Endothelial cell of umbilical vein (primary cell): ENCODE measurements at regions not wholly inside any gene's neighbourhood (a gene's known extent, or its start where the extent isn't known, plus 50 kb on each side); places are given as distances from the start of the nearest gene placed in this dataset.

Experiments used
- BruUV-seq: library from RNA; stranded (reverse); fragments of 400-500 nt; replicated peaks from 2 replicates; lab custom pipeline; 2021; lab: Mats Ljungman, UMichigan
- CTCF ChIA-PET: fragments of 300-600, 350-600 bp; sonication (Branson Sonifier 250); formaldehyde crosslinking; loops from one replicate; lab custom pipeline; 2021; ENCODE audit warnings: antibody characterized with exemption, inconsistent platforms; lab: Charles Lee
- POLR2A ChIA-PET: fragments of 300-600, 350-600 bp; sonication (Branson Sonifier 250); formaldehyde crosslinking; loops from one replicate; lab custom pipeline; 2021; ENCODE audit warnings: antibody characterized with exemption, inconsistent platforms; lab: Charles Lee
- DNase-seq: peaks from one replicate; pipeline ENCODE4 v3.0.0-alpha.2; 2011; ENCODE audit warnings: low read depth, low spot score
- FAIRE-seq: peaks from 2 replicates; lab custom pipeline; 2011; peaks lifted over from hg19 to GRCh38; lab: Jason Lieb, UNC
- H2AFZ ChIP-seq: 2 replicates; pipeline ENCODE4 v1.6.0; 2012; ENCODE audit warnings: low read depth, low read length, control low read depth, inconsistent platforms
- H3K27ac ChIP-seq: 2 replicates; pipeline ENCODE4 v1.5.1; 2011; ENCODE audit warnings: low read depth, mild to moderate bottlenecking, control low read depth, low read length, moderate library complexity; ENCODE audit not compliant: insufficient read depth
- H3K27me3 ChIP-seq, 2 experiments: 2 replicates each; pipeline versions ENCODE4 v1.6.0 to v1.6.1; 2011; ENCODE audit warnings: low read length in 2 of 2, mixed read lengths in 1 of 2; ENCODE audit not compliant: control insufficient read depth in 2 of 2, insufficient read depth in 2 of 2
- H3K36me3 ChIP-seq, 2 experiments: 2 replicates in 1 of 2; 3 replicates in 1 of 2; pipeline ENCODE4 v1.5.1; 2011; ENCODE audit warnings: low read length in 2 of 2, mild to moderate bottlenecking in 1 of 2, moderate library complexity in 1 of 2; ENCODE audit not compliant: control insufficient read depth in 2 of 2, insufficient read depth in 2 of 2; ENCODE audit errors: extremely low read depth in 1 of 2
- H3K4me1 ChIP-seq: 3 replicates; pipeline ENCODE4 v1.5.1; 2011; ENCODE audit warnings: mild to moderate bottlenecking, low read length; ENCODE audit not compliant: control insufficient read depth, insufficient read depth; ENCODE audit errors: extremely low read depth
- H3K4me2 ChIP-seq: 2 replicates; pipeline ENCODE4 v1.6.1; 2011; ENCODE audit warnings: low read length, control low read depth, mixed read lengths; ENCODE audit not compliant: insufficient read depth
- H3K4me3 ChIP-seq, 3 experiments: fragments of 200-600 bp in 1 of 3; sonication (generic), shearing (Covaris generic) in 1 of 3; replicated peaks in 1 of 3; 2 replicates each; pipeline ENCODE4 v1.5.1; 2011 to 2016; ENCODE audit warnings: control low read depth in 3 of 3, low read length in 3 of 3, mild to moderate bottlenecking in 2 of 3, inconsistent platforms in 1 of 3, low read depth in 1 of 3, moderate library complexity in 1 of 3; ENCODE audit not compliant: insufficient read depth in 1 of 3
- H3K79me2 ChIP-seq: 2 replicates; pipeline ENCODE4 v1.6.0; 2012; ENCODE audit warnings: low read length, inconsistent platforms; ENCODE audit not compliant: control insufficient read depth, insufficient read depth
- H3K9ac ChIP-seq: replicated peaks from 2 replicates; pipeline ENCODE3; 2011; ENCODE audit warnings: low read length, control low read depth; ENCODE audit not compliant: insufficient read depth; ENCODE audit errors: extremely low read depth
- H3K9me1 ChIP-seq: replicated peaks from 3 replicates; pipeline ENCODE4 v1.6.0; 2011; ENCODE audit warnings: mild to moderate bottlenecking, low read length; ENCODE audit not compliant: control insufficient read depth, insufficient read depth; ENCODE audit errors: extremely low read depth
- H3K9me3 ChIP-seq: replicated peaks from 2 replicates; pipeline ENCODE4 v1.5.1; 2012; ENCODE audit warnings: low read length, inconsistent platforms; ENCODE audit not compliant: control insufficient read depth, insufficient read depth
- H4K20me1 ChIP-seq: replicated peaks from 2 replicates; pipeline ENCODE3; 2011; ENCODE audit warnings: mild to moderate bottlenecking, low read length; ENCODE audit not compliant: control insufficient read depth, insufficient read depth; ENCODE audit errors: extremely low read depth
- CTCF ChIP-seq, 2 donors: IDR thresholded peaks; 1 replicate in 1 of 2; 2 replicates in 1 of 2; pipeline ENCODE4 v1.5.1; 2011; ENCODE audit warnings: low read length in 2 of 2, mild to moderate bottlenecking in 2 of 2, moderate library complexity in 2 of 2, control low read depth in 1 of 2, inconsistent platforms in 1 of 2, low read depth in 1 of 2; ENCODE audit not compliant: insufficient read depth in 1 of 2; ENCODE audit errors: extremely low read depth in 1 of 2
- EZH2 ChIP-seq: IDR thresholded peaks from 2 replicates; pipeline ENCODE4 v1.6.1; 2012; ENCODE audit warnings: borderline replicate concordance, low read depth, mild to moderate bottlenecking, moderate library complexity, low read length, inconsistent platforms; ENCODE audit not compliant: severe bottlenecking
- FOS ChIP-seq: IDR thresholded peaks from 2 replicates; pipeline ENCODE4 v1.6.1; 2011; ENCODE audit warnings: mild to moderate bottlenecking, low read length, moderate library complexity, borderline replicate concordance; ENCODE audit not compliant: insufficient read depth
- GATA2 ChIP-seq: IDR thresholded peaks from 2 replicates; pipeline ENCODE4 v1.7.0; 2011; ENCODE audit warnings: low read depth, mild to moderate bottlenecking, moderate library complexity, mixed read lengths, low read length; ENCODE audit not compliant: insufficient read length, insufficient read depth
- JUN ChIP-seq: IDR thresholded peaks from 2 replicates; pipeline ENCODE4 v1.6.1; 2011; ENCODE audit warnings: borderline replicate concordance, low read depth; ENCODE audit not compliant: insufficient read length, insufficient read depth
- MAX ChIP-seq: IDR thresholded peaks from 2 replicates; pipeline ENCODE4 v1.6.1; 2011; ENCODE audit not compliant: insufficient read depth, insufficient read length
- MYC ChIP-seq: IDR thresholded peaks from one replicate; pipeline ENCODE4 v1.6.1; 2011; ENCODE audit warnings: mild to moderate bottlenecking, low read depth, low read length
- POLR2A ChIP-seq: IDR thresholded peaks from 2 replicates; pipeline ENCODE4 v1.6.1; 2012; ENCODE audit warnings: low read depth, mild to moderate bottlenecking, control low read depth, low read length
- POLR2AphosphoS5 ChIP-seq: IDR thresholded peaks from 2 replicates; pipeline ENCODE4 v1.6.1; 2012; ENCODE audit warnings: low read depth, mild to moderate bottlenecking, control low read depth, low read length, moderate library complexity; ENCODE audit not compliant: insufficient read depth
- dilution Hi-C: fragments of 300-500 bp; cut with MboI; formaldehyde crosslinking; loops from one replicate; pipeline ENCODE4 v1.15.0; 2019; ENCODE audit warnings: low sequenced_read_pairs; ENCODE audit not compliant: extremely low pct_ligation_motif_present
- intact Hi-C: fragments of 100-400 bp; cut with micrococcal nuclease; formaldehyde crosslinking; loops from one replicate; pipeline ENCODE4 v1.10.0; 2022

- ChIA-PET POLR2A (no interaction called here), CTCF (interaction anchor here (1.0 kb wide), 1 partner anchor 14 kb away, joined by 3 read pairs; no protein-coding TSS in a partner anchor)
- no peaks in the 10 kb centered on the region for H3K9me3 ChIP-seq
- H3K9ac ChIP-seq = no peak overlapping the region
- no TSS peak for BruUV-seq
- no peaks in the 10 kb centered on the region for H3K79me2 ChIP-seq
- dilution Hi-C loops = no loop called here
- H3K36me3 ChIP-seq = no peaks in the 10 kb centered on the region
- FAIRE-seq (no peak), DNase-seq (no peak)
- H3K4me3 ChIP-seq = no peak overlapping the region
- no peaks in the 10 kb centered on the region for H3K9me1 ChIP-seq
- H3K27ac ChIP-seq = no peak overlapping the region
- no peaks in the 10 kb centered on the region for H3K4me1 ChIP-seq
- H4K20me1 ChIP-seq = no peaks in the 10 kb centered on the region
- no peak overlapping the region for H3K4me2 ChIP-seq
- intact Hi-C loops = no loop called here
- H3K27me3 ChIP-seq = peaks cover 1 to 4% of the 10 kb centered on the region in 2 experiments
- H2AFZ ChIP-seq = no peak overlapping the region
- no peak for TF ChIP-seq CTCF (IDR thresholded peaks at IDR 0.05; ENCODE audit: extremely low read depth in 1 of 2, insufficient read depth in 1 of 2, low read depth in 1 of 2, low read length in 2 of 2)
- TF ChIP-seq FOS = no peak
- TF ChIP-seq GATA2 = no peak
- no peak for TF ChIP-seq EZH2
- TF ChIP-seq POLR2AphosphoS5 = no peak
- TF ChIP-seq POLR2A = no peak
- no peak for TF ChIP-seq JUN
- TF ChIP-seq MYC = no peak
- no peak for TF ChIP-seq MAX
Observed at GRCh38 chr5:133889271-133889905, 79.0 kb downstream of the C5orf15 start.
